ENCODE measurements at regions not wholly inside any gene's neighbourhood (a gene's known extent, or its start where the extent isn't known, plus 50 kb on each side); places are given as distances from the start of the nearest gene placed in this dataset.

DNA sequence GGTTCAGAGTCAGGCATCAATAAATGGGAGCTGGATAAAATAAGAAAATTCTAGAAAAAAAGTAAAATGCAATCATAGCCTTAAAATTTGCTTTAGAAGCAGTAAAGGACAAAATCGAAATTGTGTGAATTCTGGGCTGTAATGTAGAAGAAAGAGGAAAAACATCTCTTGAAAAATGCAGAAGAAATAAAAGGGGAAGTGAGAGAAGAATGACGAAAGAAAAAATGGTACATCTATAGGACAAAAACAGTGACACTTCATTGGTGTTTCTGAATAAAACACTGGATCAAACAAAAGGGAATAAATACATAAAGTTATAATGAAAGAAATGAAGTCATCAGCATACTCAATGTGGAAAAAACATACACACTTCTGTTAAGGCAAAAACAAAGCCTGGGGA is 642.3 kb downstream of the ACTL7B start:
- Histone ChIP-seq H3K4me2 (ENCODE audit: control insufficient read depth, extremely low read depth, insufficient read depth, low read depth, low read length) (no peak overlapping the region), H3K4me1 (ENCODE audit: control insufficient read depth, extremely low read depth, insufficient read depth, low read length) (no peaks in the 10 kb centered on the region), H3K9me1 (ENCODE audit: control insufficient read depth, extremely low read depth, insufficient read depth, low read length) (no peaks in the 10 kb centered on the region), H3K4me3 (ENCODE audit: control insufficient read depth in 2 of 3, extremely low read depth in 1 of 3, insufficient read depth in 2 of 3, low read depth in 1 of 3, low read length in 3 of 3) (no peak overlapping the region), H3K9me3 (ENCODE audit: control insufficient read depth, low read depth, low read length) (no peaks in the 10 kb centered on the region), H2AFZ (ENCODE audit: control insufficient read depth, low read length) (no peak overlapping the region), H3K79me2 (ENCODE audit: control insufficient read depth, insufficient read depth, low read length) (no peaks in the 10 kb centered on the region), H3K36me3 (ENCODE audit: control insufficient read depth in 2 of 2, extremely low read depth in 1 of 2, insufficient read depth in 2 of 2, low read length in 2 of 2) (no peaks in the 10 kb centered on the region), H3K27ac (ENCODE audit: control insufficient read depth, insufficient read depth, low read length) (no peak overlapping the region), H4K20me1 (ENCODE audit: control insufficient read depth, extremely low read depth, insufficient read depth, low read length) (no peaks in the 10 kb centered on the region), H3K27me3 (ENCODE audit: control insufficient read depth, extremely low read depth, insufficient read depth, low read length) (no peaks in the 10 kb centered on the region), H3K9ac (ENCODE audit: control insufficient read depth, extremely low read depth, insufficient read depth, low read length) (no peak overlapping the region)
- DNase-seq (ENCODE audit: low read depth, low spot score) = no peak
- dilution Hi-C loops (cut with MboI; ENCODE audit: extremely low pct_ligation_motif_present, low sequenced_read_pairs) = no loop called here
- FAIRE-seq = no peak
- TF ChIP-seq, protein P1, sequence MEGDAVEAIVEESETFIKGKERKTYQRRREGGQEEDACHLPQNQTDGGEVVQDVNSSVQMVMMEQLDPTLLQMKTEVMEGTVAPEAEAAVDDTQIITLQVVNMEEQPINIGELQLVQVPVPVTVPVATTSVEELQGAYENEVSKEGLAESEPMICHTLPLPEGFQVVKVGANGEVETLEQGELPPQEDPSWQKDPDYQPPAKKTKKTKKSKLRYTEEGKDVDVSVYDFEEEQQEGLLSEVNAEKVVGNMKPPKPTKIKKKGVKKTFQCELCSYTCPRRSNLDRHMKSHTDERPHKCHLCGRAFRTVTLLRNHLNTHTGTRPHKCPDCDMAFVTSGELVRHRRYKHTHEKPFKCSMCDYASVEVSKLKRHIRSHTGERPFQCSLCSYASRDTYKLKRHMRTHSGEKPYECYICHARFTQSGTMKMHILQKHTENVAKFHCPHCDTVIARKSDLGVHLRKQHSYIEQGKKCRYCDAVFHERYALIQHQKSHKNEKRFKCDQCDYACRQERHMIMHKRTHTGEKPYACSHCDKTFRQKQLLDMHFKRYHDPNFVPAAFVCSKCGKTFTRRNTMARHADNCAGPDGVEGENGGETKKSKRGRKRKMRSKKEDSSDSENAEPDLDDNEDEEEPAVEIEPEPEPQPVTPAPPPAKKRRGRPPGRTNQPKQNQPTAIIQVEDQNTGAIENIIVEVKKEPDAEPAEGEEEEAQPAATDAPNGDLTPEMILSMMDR (optimal IDR thresholded peaks at IDR 0.05 in 1 of 3, IDR thresholded peaks at IDR 0.05 in 1 of 3, conservative IDR thresholded peaks at IDR 0.05 in 1 of 3; ENCODE audit: extremely low read depth in 1 of 3, insufficient read depth in 2 of 3, low read length in 3 of 3) = no peak
- no peak for TF ChIP-seq EZH2 (IDR thresholded peaks at IDR 0.05; ENCODE audit: low read length)

DNA sequence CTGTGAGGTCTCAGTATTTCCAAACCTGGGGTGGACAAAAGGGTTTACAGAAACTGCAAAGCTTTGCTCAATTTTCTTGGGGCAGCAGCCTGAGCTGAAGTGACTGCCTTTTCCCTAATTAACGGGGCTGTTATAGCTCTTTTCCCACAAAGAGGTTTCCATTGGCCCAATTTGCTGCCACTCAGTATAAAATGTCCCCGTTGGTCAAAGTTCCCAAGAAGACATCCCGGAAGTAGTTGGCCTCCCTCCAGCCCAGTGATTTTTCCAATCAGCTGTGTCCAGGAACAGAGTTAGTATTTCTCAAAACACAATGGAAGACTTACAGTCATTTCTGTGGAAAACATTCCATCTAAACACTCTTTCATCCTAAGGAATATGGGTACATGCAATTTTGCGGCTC is 643.6 kb downstream of the ACTL7B start:
- Histone ChIP-seq H4K20me1 (ENCODE audit: control insufficient read depth, extremely low read depth, insufficient read depth, low read length) (no peaks in the 10 kb centered on the region), H3K4me3 (ENCODE audit: control insufficient read depth in 2 of 3, extremely low read depth in 1 of 3, insufficient read depth in 2 of 3, low read depth in 1 of 3, low read length in 3 of 3) (no peak overlapping the region), H3K4me1 (ENCODE audit: control insufficient read depth, extremely low read depth, insufficient read depth, low read length) (no peaks in the 10 kb centered on the region), H3K9me1 (ENCODE audit: control insufficient read depth, extremely low read depth, insufficient read depth, low read length) (no peaks in the 10 kb centered on the region), H2AFZ (ENCODE audit: control insufficient read depth, low read length) (no peak overlapping the region), H3K27ac (ENCODE audit: control insufficient read depth, insufficient read depth, low read length) (no peak overlapping the region), H3K4me2 (ENCODE audit: control insufficient read depth, extremely low read depth, insufficient read depth, low read depth, low read length) (no peak overlapping the region), H3K9me3 (ENCODE audit: control insufficient read depth, low read depth, low read length) (no peaks in the 10 kb centered on the region), H3K9ac (ENCODE audit: control insufficient read depth, extremely low read depth, insufficient read depth, low read length) (no peak overlapping the region), H3K27me3 (ENCODE audit: control insufficient read depth, extremely low read depth, insufficient read depth, low read length) (no peaks in the 10 kb centered on the region), H3K36me3 (ENCODE audit: control insufficient read depth in 2 of 2, extremely low read depth in 1 of 2, insufficient read depth in 2 of 2, low read length in 2 of 2) (no peaks in the 10 kb centered on the region), H3K79me2 (ENCODE audit: control insufficient read depth, insufficient read depth, low read length) (no peaks in the 10 kb centered on the region)
- no peak for FAIRE-seq
- no peak for TF ChIP-seq EZH2 (IDR thresholded peaks at IDR 0.05; ENCODE audit: low read length)
- TF ChIP-seq, protein P1 (optimal IDR thresholded peaks at IDR 0.05 in 1 of 3, IDR thresholded peaks at IDR 0.05 in 1 of 3, conservative IDR thresholded peaks at IDR 0.05 in 1 of 3; ENCODE audit: extremely low read depth in 1 of 3, insufficient read depth in 2 of 3, low read length in 3 of 3) = no peak
- dilution Hi-C loops (cut with MboI; ENCODE audit: extremely low pct_ligation_motif_present, low sequenced_read_pairs) = no loop called here
- no peak for DNase-seq (ENCODE audit: low read depth, low spot score)

Measured in keratinocyte (primary cell).